ENCODE measurements at regions not wholly inside any gene's neighbourhood (a gene's known extent, or its start where the extent isn't known, plus 50 kb on each side); places are given as distances from the start of the nearest gene placed in this dataset.

DNA sequence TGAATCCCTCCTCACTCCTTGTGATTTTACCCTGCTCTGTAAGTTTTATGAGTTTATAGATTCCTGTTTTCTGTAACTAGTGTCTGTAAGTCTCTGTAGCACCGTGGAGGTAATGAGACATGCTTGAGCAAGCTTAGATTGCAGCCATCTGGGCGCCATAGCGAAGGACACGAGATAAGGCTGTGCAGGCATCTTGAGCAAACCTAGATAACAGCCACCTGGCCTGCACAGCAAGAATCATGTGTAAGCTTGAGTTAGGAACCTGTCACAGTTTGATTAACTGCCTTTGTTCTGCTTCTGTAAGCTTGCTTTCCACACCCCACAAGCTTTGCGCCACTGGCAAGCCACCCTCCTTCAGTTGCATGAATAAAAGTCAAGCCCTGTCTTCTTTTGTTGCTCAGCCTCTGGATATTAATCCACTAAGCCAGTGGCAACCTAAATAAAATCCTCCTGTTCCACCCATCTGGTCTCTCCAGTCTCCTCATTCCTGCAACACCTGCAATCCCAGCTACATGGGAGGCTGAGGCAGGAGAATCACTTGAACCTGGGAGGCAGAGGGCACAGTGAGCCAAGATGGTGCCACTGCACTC, 270.6 kb upstream of the RGPD4 start:
- no peak overlapping the region for H2AFZ ChIP-seq (ENCODE audit: low read depth, low read length)

DNA sequence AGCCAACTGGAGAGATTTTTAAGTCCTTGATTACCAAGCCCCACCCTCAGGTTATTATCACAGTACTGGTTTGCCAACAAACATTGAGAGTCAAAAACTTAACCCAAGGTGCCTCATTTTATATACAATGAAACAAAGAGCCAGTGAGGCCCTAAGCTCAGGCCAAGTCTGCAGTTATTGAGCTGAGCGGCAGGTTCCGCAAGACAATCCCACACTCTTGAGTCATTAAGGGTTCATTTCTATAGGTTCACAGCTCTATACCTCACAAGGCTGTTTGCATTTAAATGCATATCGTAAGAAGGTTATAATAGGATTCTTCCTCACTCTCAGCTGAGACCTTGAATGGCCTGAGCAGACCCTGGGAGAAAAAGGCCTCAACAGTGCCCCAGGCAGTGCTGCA, 268.4 kb upstream of the RGPD4 start:
- DNase-seq (ENCODE audit: extremely low read depth in 1 of 4, low spot score in 3 of 4): no peak
- Histone ChIP-seq H3K36me3 (ENCODE audit: control insufficient read depth, insufficient read depth, low read length) (no peaks in the 10 kb centered on the region), H3K9me1 (ENCODE audit: control insufficient read depth, insufficient read depth, low read length) (no peaks in the 10 kb centered on the region), H3K9me3 (replicated peaks; ENCODE audit: control insufficient read depth, insufficient read depth, low read depth, low read length) (no peaks in the 10 kb centered on the region), H3K9ac (ENCODE audit: insufficient read depth in 1 of 2, low read depth in 2 of 2, low read length in 2 of 2) (no peak overlapping the region), H4K20me1 (replicated peaks; ENCODE audit: control insufficient read depth, insufficient read depth, low read length) (no peaks in the 10 kb centered on the region), H3K27me3 (ENCODE audit: control insufficient read depth in 2 of 2, insufficient read depth in 2 of 2, low read length in 2 of 2) (no peaks in the 10 kb centered on the region), H3K27ac (ENCODE audit: extremely low read depth, low read depth, low read length) (no peak overlapping the region), H2AFZ (ENCODE audit: low read depth, low read length) (no peak overlapping the region), H3K4me1 (replicated peaks in 1 of 2; ENCODE audit: control insufficient read depth in 2 of 2, insufficient read depth in 2 of 2, low read length in 2 of 2) (no peaks in the 10 kb centered on the region), H3K4me2 (ENCODE audit: insufficient read depth, low read length) (no peak overlapping the region), H3K4me3 (no peak overlapping the region), H3K79me2 (ENCODE audit: control insufficient read depth, insufficient read depth, low read length) (no peaks in the 10 kb centered on the region)
- in situ Hi-C loops (cut with MboI): no loop called here
- CTCF ChIA-PET (ENCODE audit: low intra/inter-chr PET ratio): no interaction called here
- no TSS peak for BruUV-seq (replicated peaks)
- WGBS (ENCODE audit: insufficient coverage, low coverage, missing lambda C conversion rate): 12% methylated on average over 3 of the region's 3 CpGs
- no peak for ATAC-seq
- intact Hi-C loops (cut with micrococcal nuclease): no loop called here
- FAIRE-seq: no peak
- POLR2A ChIA-PET: no interaction called here
- TF ChIP-seq, protein P1, sequence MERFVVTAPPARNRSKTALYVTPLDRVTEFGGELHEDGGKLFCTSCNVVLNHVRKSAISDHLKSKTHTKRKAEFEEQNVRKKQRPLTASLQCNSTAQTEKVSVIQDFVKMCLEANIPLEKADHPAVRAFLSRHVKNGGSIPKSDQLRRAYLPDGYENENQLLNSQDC (CRISPR knock-in tag; IDR thresholded peaks at IDR 0.05): no peak
- TF ChIP-seq, protein P2, sequence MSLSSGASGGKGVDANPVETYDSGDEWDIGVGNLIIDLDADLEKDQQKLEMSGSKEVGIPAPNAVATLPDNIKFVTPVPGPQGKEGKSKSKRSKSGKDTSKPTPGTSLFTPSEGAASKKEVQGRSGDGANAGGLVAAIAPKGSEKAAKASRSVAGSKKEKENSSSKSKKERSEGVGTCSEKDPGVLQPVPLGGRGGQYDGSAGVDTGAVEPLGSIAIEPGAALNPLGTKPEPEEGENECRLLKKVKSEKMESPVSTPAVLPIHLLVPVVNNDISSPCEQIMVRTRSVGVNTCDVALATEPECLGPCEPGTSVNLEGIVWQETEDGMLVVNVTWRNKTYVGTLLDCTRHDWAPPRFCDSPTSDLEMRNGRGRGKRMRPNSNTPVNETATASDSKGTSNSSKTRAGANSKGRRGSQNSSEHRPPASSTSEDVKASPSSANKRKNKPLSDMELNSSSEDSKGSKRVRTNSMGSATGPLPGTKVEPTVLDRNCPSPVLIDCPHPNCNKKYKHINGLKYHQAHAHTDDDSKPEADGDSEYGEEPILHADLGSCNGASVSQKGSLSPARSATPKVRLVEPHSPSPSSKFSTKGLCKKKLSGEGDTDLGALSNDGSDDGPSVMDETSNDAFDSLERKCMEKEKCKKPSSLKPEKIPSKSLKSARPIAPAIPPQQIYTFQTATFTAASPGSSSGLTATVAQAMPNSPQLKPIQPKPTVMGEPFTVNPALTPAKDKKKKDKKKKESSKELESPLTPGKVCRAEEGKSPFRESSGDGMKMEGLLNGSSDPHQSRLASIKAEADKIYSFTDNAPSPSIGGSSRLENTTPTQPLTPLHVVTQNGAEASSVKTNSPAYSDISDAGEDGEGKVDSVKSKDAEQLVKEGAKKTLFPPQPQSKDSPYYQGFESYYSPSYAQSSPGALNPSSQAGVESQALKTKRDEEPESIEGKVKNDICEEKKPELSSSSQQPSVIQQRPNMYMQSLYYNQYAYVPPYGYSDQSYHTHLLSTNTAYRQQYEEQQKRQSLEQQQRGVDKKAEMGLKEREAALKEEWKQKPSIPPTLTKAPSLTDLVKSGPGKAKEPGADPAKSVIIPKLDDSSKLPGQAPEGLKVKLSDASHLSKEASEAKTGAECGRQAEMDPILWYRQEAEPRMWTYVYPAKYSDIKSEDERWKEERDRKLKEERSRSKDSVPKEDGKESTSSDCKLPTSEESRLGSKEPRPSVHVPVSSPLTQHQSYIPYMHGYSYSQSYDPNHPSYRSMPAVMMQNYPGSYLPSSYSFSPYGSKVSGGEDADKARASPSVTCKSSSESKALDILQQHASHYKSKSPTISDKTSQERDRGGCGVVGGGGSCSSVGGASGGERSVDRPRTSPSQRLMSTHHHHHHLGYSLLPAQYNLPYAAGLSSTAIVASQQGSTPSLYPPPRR (CRISPR knock-in tag; IDR thresholded peaks at IDR 0.05; ENCODE audit: borderline replicate concordance): no peak
- TF ChIP-seq ZNF79 (CRISPR knock-in tag; IDR thresholded peaks at IDR 0.05; ENCODE audit: low read depth) (no peak), ZNF444 (CRISPR knock-in tag; IDR thresholded peaks at IDR 0.05) (no peak)

More for the DNA sequence above, 270.6 kb upstream of the RGPD4 start:
- FAIRE-seq (no peak), DNase-seq (ENCODE audit: extremely low read depth in 1 of 4, low spot score in 3 of 4) (peak in 1 of 4 experiments; percentile 6), ATAC-seq (no peak)
- Histone ChIP-seq H3K36me3 (ENCODE audit: control insufficient read depth, insufficient read depth, low read length) (no peaks in the 10 kb centered on the region), H3K9ac (ENCODE audit: insufficient read depth in 1 of 2, low read depth in 2 of 2, low read length in 2 of 2) (no peak overlapping the region), H4K20me1 (replicated peaks; ENCODE audit: control insufficient read depth, insufficient read depth, low read length) (no peaks in the 10 kb centered on the region), H3K79me2 (ENCODE audit: control insufficient read depth, insufficient read depth, low read length) (no peaks in the 10 kb centered on the region), H3K4me3 (no peak overlapping the region), H3K9me3 (replicated peaks; ENCODE audit: control insufficient read depth, insufficient read depth, low read depth, low read length) (no peaks in the 10 kb centered on the region), H3K27ac (ENCODE audit: extremely low read depth, low read depth, low read length) (no peak overlapping the region), H3K4me2 (ENCODE audit: insufficient read depth, low read length) (no peak overlapping the region), H3K27me3 (ENCODE audit: control insufficient read depth in 2 of 2, insufficient read depth in 2 of 2, low read length in 2 of 2) (no peaks in the 10 kb centered on the region), H3K4me1 (replicated peaks in 1 of 2; ENCODE audit: control insufficient read depth in 2 of 2, insufficient read depth in 2 of 2, low read length in 2 of 2) (no peaks in the 10 kb centered on the region), H3K9me1 (ENCODE audit: control insufficient read depth, insufficient read depth, low read length) (no peaks in the 10 kb centered on the region)
- 2% methylated on average over 5 of the region's 5 CpGs for WGBS (ENCODE audit: insufficient coverage, low coverage, missing lambda C conversion rate)
- CTCF ChIA-PET (ENCODE audit: low intra/inter-chr PET ratio): no interaction called here
- TF ChIP-seq TCF3 (CRISPR knock-in tag; IDR thresholded peaks at IDR 0.05) (peak; percentile 72), TRIM28 (IDR thresholded peaks at IDR 0.05) (peak; percentile 72; the same call in 1 of the 2 replicates), ZBED1 (IDR thresholded peaks at IDR 0.05) (no peak), TAL1 (IDR thresholded peaks at IDR 0.05) (peak; percentile 43; the same call in 1 of the 2 replicates), CBX5 (IDR thresholded peaks at IDR 0.05; ENCODE audit: borderline replicate concordance, low read depth) (0 out of 2 replicates have a peak, but pooled peaks have one; percentile 33), MEIS2 (IDR thresholded peaks at IDR 0.05; ENCODE audit: partially characterized antibody) (peak; percentile 37), CBX3 (IDR thresholded peaks at IDR 0.05; ENCODE audit: borderline replicate concordance in 1 of 2, low read length in 2 of 2) (0 out of 3 replicates have a peak, but pooled peaks of 1 of the 2 experiments have one; percentile 53), CBX1 (IDR thresholded peaks at IDR 0.05; ENCODE audit: low read depth) (peak; percentile 47; the same call in 1 of the 2 replicates), CBFA2T3 (IDR thresholded peaks at IDR 0.05) (peak; percentile 59), CBFA2T2 (conservative IDR thresholded peaks at IDR 0.05) (peak; percentile 54), ZNF830 (CRISPR knock-in tag; IDR thresholded peaks at IDR 0.05) (no peak)
- intact Hi-C loops (cut with micrococcal nuclease) (no loop called here), in situ Hi-C loops (cut with MboI) (no loop called here)
- POLR2A ChIA-PET: no interaction called here
- BruUV-seq (replicated peaks): no TSS peak

Data from K562 (cell line).